ENCODE measurements at regions not wholly inside any gene's neighbourhood (a gene's known extent, or its start where the extent isn't known, plus 50 kb on each side); places are given as distances from the start of the nearest gene placed in this dataset.

GRCh38 chr10:78374331-78375028, 340.8 kb downstream of the RPS24 start:
- H3K4me3 ChIP-seq (ENCODE audit: low read depth, low read length) = no peak overlapping the region
- TF ChIP-seq, protein P1, sequence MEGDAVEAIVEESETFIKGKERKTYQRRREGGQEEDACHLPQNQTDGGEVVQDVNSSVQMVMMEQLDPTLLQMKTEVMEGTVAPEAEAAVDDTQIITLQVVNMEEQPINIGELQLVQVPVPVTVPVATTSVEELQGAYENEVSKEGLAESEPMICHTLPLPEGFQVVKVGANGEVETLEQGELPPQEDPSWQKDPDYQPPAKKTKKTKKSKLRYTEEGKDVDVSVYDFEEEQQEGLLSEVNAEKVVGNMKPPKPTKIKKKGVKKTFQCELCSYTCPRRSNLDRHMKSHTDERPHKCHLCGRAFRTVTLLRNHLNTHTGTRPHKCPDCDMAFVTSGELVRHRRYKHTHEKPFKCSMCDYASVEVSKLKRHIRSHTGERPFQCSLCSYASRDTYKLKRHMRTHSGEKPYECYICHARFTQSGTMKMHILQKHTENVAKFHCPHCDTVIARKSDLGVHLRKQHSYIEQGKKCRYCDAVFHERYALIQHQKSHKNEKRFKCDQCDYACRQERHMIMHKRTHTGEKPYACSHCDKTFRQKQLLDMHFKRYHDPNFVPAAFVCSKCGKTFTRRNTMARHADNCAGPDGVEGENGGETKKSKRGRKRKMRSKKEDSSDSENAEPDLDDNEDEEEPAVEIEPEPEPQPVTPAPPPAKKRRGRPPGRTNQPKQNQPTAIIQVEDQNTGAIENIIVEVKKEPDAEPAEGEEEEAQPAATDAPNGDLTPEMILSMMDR (IDR thresholded peaks at IDR 0.05; ENCODE audit: low read depth, low read length) = no peak

DNA sequence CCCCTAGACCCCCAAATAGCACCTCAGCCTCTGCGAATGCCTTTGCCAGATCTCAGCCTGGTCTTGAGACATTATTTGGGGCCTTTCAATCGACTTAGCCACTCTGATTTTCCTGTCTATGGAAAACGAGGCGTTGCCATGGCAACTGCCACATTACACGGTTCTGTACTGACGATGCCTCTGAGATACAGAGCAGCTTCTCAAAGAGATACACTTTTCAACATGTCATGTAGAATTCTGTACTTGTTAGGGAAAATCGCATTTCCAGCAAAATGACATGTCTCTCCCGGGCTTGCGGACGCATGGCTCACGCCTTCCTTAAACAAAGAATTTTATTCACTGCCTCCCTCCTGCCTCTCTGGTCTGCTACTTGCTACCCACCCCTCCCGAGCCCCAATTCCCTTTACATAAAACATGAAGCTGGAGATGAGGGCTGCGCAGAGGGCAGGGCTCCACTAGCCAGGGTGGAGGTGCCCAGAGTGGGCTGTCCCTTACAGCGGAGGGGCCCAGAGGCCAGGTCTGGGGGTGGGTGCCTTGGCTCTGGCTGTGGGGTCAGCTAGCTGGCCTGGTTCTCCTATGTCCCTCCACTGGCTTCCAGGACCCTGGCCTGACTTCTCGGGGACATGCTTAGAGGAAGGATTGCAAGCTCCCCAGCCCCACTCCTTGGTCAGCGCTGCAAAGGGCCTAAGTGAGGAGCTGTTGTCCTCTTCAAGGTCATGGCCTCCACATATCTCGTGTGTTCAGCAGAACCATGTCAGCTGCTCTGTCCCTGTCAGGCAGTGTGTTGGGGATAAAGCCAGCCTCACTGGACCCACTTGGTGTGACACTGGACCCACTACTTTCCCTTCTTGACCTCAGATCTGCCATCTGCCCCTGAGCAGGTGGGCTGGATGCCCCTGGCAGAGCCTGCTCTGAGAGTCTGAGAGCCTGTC, 342.5 kb downstream of the RPS24 start:
- no peak overlapping the region for H3K4me3 ChIP-seq (ENCODE audit: low read depth, low read length)
- TF ChIP-seq, protein P1 (IDR thresholded peaks at IDR 0.05; ENCODE audit: low read depth, low read length) = no peak

DNA sequence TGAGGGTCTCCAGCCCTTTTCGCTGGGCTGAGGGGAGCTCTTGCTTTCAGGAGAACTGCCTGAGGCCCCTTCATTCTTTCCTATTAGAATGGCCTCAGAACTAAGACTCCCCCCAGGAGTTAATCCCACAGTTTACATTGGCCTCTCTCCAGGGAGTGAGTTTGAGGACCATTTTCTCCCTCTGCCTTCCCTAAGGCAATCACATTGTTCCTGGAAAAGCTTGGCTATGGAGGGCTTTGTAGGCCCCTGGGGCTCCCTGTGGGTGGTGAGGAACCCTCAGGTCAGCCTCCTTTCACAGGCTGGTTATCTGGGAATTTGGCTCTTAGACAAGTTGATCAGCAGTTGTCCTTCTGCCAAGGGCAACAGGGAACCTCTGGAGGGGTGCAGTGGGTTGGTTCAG, 343.7 kb downstream of the RPS24 start:
- H3K4me3 ChIP-seq (ENCODE audit: low read depth, low read length) = no peak overlapping the region
- TF ChIP-seq, protein P1 (IDR thresholded peaks at IDR 0.05; ENCODE audit: low read depth, low read length) = no peak

- TF ChIP-seq, protein P1 (IDR thresholded peaks at IDR 0.05; ENCODE audit: low read depth, low read length) = no peak
- H3K4me3 ChIP-seq (ENCODE audit: low read depth, low read length) = no peak overlapping the region
Observed at GRCh38 chr10:78378192-78378591, 344.5 kb downstream of the RPS24 start.

DNA sequence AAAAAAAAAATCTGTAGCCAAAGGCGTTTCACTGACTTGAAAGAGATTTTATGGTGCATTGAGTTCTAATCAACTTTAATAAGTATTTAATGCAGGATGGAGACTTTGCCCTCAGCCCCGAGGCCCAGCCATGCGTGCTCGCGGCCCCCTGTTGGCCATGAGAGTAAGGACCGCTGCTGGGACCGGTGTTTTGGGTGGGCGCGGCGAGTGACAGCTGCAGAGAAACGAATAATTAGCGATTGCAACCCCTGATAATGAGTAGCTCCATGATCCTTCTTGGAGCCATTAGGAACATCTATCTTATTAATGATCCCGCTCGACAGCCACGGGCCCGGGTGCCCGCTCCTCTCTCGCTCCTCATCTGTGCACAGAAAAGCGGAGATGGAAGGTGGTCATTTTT, 347.4 kb downstream of the RPS24 start:
- TF ChIP-seq, protein P1 (IDR thresholded peaks at IDR 0.05; ENCODE audit: low read depth, low read length) = peak; percentile 23; the same call in 1 of the 2 replicates
- no peak overlapping the region for H3K4me3 ChIP-seq (ENCODE audit: low read depth, low read length)

DNA sequence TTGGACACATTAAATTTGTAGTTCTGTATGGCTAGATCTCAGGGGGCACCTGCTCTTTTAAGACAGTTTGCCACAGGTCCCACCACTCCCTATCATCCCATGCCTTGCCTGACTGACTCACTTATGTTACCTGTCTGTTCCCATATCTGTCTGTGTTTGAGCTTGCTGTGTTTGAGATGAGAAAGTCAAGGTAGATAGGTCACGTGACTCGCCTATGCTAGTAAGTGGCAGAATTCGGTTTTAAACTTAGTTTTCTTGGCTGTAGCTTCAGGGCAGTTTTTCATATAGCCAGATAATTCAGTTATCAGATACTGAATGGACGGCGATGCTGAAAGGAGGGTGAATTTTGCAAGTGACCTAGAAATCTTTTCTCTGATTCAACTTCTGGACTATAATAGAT, 348.4 kb downstream of the RPS24 start:
- TF ChIP-seq, protein P1 (IDR thresholded peaks at IDR 0.05; ENCODE audit: low read depth, low read length) = no peak
- no peak overlapping the region for H3K4me3 ChIP-seq (ENCODE audit: low read depth, low read length)

DNA sequence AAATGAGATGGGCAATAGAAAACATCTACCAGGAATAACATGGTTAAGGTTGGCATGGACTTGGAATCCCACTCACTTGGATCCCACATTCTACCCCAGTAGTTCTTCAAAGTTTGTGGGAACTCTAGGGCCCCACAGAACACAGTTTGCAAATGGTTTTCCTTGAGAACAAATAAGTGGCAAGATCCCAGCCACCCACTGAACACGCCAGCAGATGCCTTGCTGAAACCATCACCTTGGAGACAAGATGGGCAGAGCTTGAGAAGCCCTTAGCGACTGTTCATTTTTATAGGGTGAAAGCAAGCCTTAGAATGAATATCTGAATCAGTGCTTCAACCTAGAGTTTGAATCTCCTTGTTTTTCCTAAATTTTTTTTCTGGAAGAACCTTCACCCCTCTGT, 349.1 kb downstream of the RPS24 start:
- TF ChIP-seq, protein P1 (IDR thresholded peaks at IDR 0.05; ENCODE audit: low read depth, low read length) = no peak
- H3K4me3 ChIP-seq (ENCODE audit: low read depth, low read length) = no peak overlapping the region
